GM12878 (cell line): ENCODE measurements at regions not wholly inside any gene's neighbourhood (a gene's known extent, or its start where the extent isn't known, plus 50 kb on each side); places are given as distances from the start of the nearest gene placed in this dataset.

Experiments
- ATAC-seq: fragments of 200-7000 bp; cut with Tn5 transposase; 3 replicates; pipeline ENCODE4 v1.9.1; 2020; ENCODE audit warnings: mild to moderate bottlenecking, moderate library complexity
- BruUV-seq: library from RNA; stranded (reverse); fragments of 400-500 nt; replicated peaks from 2 replicates; lab custom pipeline; 2021; lab: Mats Ljungman, UMichigan
- CTCF ChIA-PET: fragments of 300-600 bp; sonication (Branson Sonifier 250); formaldehyde crosslinking; extraction: SDS; loops from one replicate; lab custom pipeline; 2021; ENCODE audit warnings: inconsistent platforms; lab: Yijun Ruan, JAX
- POLR2A ChIA-PET: fragments of 350-600 bp; formaldehyde crosslinking; extraction: SDS; loops from one replicate; lab custom pipeline; 2021; ENCODE audit warnings: inconsistent platforms; lab: Charles Lee
- RAD21 ChIA-PET: fragments of 300-600 bp; sonication (Branson Sonifier 250); formaldehyde crosslinking; loops from one replicate; lab custom pipeline; 2023; ENCODE audit warnings: antibody characterized with exemption; ENCODE audit not compliant: unreplicated experiment; lab: Charles Lee
- SMC1A ChIA-PET: fragments of 300-600 bp; sonication (Branson Sonifier 250); formaldehyde crosslinking; loops from one replicate; lab custom pipeline; 2023; ENCODE audit not compliant: unreplicated experiment, uncharacterized antibody; lab: Charles Lee
- DNase-seq: peaks from one replicate; pipeline ENCODE4 v3.0.0-alpha.2; 2011; ENCODE audit warnings: low read depth, low spot score
- FAIRE-seq: peaks from 3 replicates; lab custom pipeline; 2011; peaks lifted over from hg19 to GRCh38; lab: Jason Lieb, UNC
- H2AFZ ChIP-seq: 2 replicates; pipeline ENCODE4 v1.6.0; 2011; ENCODE audit warnings: low read depth, low read length, control low read depth; ENCODE audit not compliant: control insufficient read depth
- H3K27ac ChIP-seq: 2 replicates; pipeline ENCODE4 v1.5.1; 2011; ENCODE audit warnings: control low read depth; ENCODE audit not compliant: control insufficient read depth, insufficient read depth
- H3K27me3 ChIP-seq, 2 experiments: replicated peaks in 1 of 2; 2 replicates each; pipeline versions ENCODE4 v1.6.0 to v1.6.1; 2011; ENCODE audit warnings: low read length in 1 of 2; ENCODE audit not compliant: control insufficient read depth in 2 of 2, insufficient read depth in 2 of 2
- H3K36me3 ChIP-seq, 2 experiments: 2 replicates each; pipeline ENCODE4 v1.5.1; 2011; ENCODE audit warnings: low read length in 1 of 2; ENCODE audit not compliant: control insufficient read depth in 2 of 2, insufficient read depth in 2 of 2
- H3K4me1 ChIP-seq: 2 replicates; pipeline ENCODE4 v1.6.1; 2011; ENCODE audit warnings: mild to moderate bottlenecking, low read length, moderate library complexity, mixed read lengths; ENCODE audit not compliant: control insufficient read depth, insufficient read depth
- H3K4me2 ChIP-seq: 2 replicates; pipeline ENCODE4 v1.6.0; 2011; ENCODE audit warnings: control low read depth; ENCODE audit not compliant: control insufficient read depth, insufficient read depth
- H3K4me3 ChIP-seq: fragments of 200-600 bp; sonication (generic); 2 replicates; pipeline ENCODE4 v1.5.1; 2016
- H3K79me2 ChIP-seq: 2 replicates; pipeline ENCODE4 v1.6.0; 2011; ENCODE audit warnings: low read length; ENCODE audit not compliant: control insufficient read depth, insufficient read depth
- H3K9ac ChIP-seq: 2 replicates; pipeline ENCODE4 v1.8.0; 2011; ENCODE audit warnings: low read length, control low read depth, mixed read lengths; ENCODE audit not compliant: control insufficient read depth, insufficient read depth
- H3K9me3 ChIP-seq: replicated peaks from 3 replicates; pipeline ENCODE4 v1.5.1; 2011; ENCODE audit warnings: mild to moderate bottlenecking, low read length; ENCODE audit not compliant: control insufficient read depth, insufficient read depth
- H4K20me1 ChIP-seq: 2 replicates; pipeline ENCODE4 v1.6.0; 2011; ENCODE audit not compliant: control insufficient read depth, insufficient read depth
- BCLAF1 ChIP-seq: fragments of 450-650 bp; IDR thresholded peaks from 2 replicates; pipeline ENCODE4 v1.6.1; 2017; ENCODE audit warnings: antibody characterized with exemption, mild to moderate bottlenecking, moderate library complexity
- EZH2 ChIP-seq: IDR thresholded peaks from 2 replicates; pipeline ENCODE4 v1.6.1; 2012; ENCODE audit warnings: low read depth, mild to moderate bottlenecking, control low read depth, inconsistent platforms, low read length, borderline replicate concordance; ENCODE audit not compliant: control insufficient read depth
- FOXM1 ChIP-seq: IDR thresholded peaks from 2 replicates; pipeline ENCODE4 v1.6.1; 2012; ENCODE audit warnings: low read depth, mild to moderate bottlenecking, inconsistent platforms, low read length, moderate library complexity
- HCFC1 ChIP-seq: fragments of 150-350 bp; IDR thresholded peaks from 2 replicates; pipeline ENCODE4 v1.6.1; 2014; ENCODE audit warnings: low read length
- NR2C2 ChIP-seq: IDR thresholded peaks from 2 replicates; pipeline ENCODE4 v1.6.1; 2011; ENCODE audit warnings: borderline replicate concordance, low read depth; ENCODE audit not compliant: control insufficient read depth, insufficient read length
- PRDM15 ChIP-seq: fragments of 450-650 bp; formaldehyde crosslinking; IDR thresholded peaks from 2 replicates; pipeline ENCODE4 v1.4.0; 2020; ENCODE audit warnings: mild to moderate bottlenecking, moderate library complexity
- SIN3A ChIP-seq: IDR thresholded peaks from 2 replicates; pipeline ENCODE4 v1.6.1; 2012; ENCODE audit warnings: low read depth, low read length, improper control_type of control experiment
- SMAD1 ChIP-seq: fragments of 450-650 bp; IDR thresholded peaks from 2 replicates; pipeline ENCODE4 v1.6.1; 2018; ENCODE audit warnings: mild to moderate bottlenecking, low read depth; ENCODE audit not compliant: partially characterized antibody
- SP1 ChIP-seq: IDR thresholded peaks from one replicate; pipeline ENCODE4 v1.6.1; 2011; ENCODE audit warnings: low read depth, low read length
- USF2 ChIP-seq: IDR thresholded peaks from 2 replicates; pipeline ENCODE4 v1.6.1; 2011; ENCODE audit warnings: low read depth, low read length, improper control_type of control experiment, borderline replicate concordance
- ZNF24 ChIP-seq: fragments of 450-650 bp; IDR thresholded peaks from 2 replicates; pipeline ENCODE4 v1.6.1; 2017; ENCODE audit warnings: antibody characterized with exemption, mild to moderate bottlenecking
- ZNF687 ChIP-seq: fragments of 450-650 bp; IDR thresholded peaks from 2 replicates; pipeline ENCODE4 v1.6.1; 2017; ENCODE audit warnings: mild to moderate bottlenecking, moderate library complexity
- WGBS: methylation state at CpG from one replicate; pipeline ENCODE4 v1.1.6; 2016; ENCODE audit warnings: low lambda C conversion rate; ENCODE audit not compliant: insufficient replicate concordance, insufficient coverage; ENCODE audit errors: missing lambda C conversion rate; 5-methylcytosine and 5-hydroxymethylcytosine counted together
- in situ Hi-C: fragments of 300-500 bp; cut with MboI; formaldehyde crosslinking; loops from 9 replicates; pipeline ENCODE4 v1.14.3; 2018; ENCODE audit warnings: mixed read lengths
- intact Hi-C: fragments of 100-400 bp; cut with micrococcal nuclease; formaldehyde crosslinking; loops from one replicate; pipeline ENCODE4 v1.14.2; 2022; ENCODE audit not compliant: unreplicated experiment

- ChIA-PET RAD21 (no interaction called here), POLR2A (no interaction called here), SMC1A (interaction anchor here (0.7 to 1.0 kb wide), 3 partner anchors 11 to 209 kb away, joined by 3 to 4 read pairs (median 3); no protein-coding TSS in a partner anchor), CTCF (no interaction called here)
- Histone ChIP-seq H3K4me2 (no peak overlapping the region), H3K79me2 (no peaks in the 10 kb centered on the region), H3K4me3 (no peak overlapping the region), H3K9ac (no peak overlapping the region), H3K9me3 (no peaks in the 10 kb centered on the region), H3K27ac (no peak overlapping the region), H3K27me3 (peaks cover 0 to 2% of the 10 kb centered on the region in 2 experiments; a peak in 1 of 4 replicates), H3K36me3 (no peaks in the 10 kb centered on the region), H4K20me1 (no peaks in the 10 kb centered on the region), H3K4me1 (peaks cover 4% of the 10 kb centered on the region; the same call in 1 of the 2 replicates), H2AFZ (no peak overlapping the region)
- ATAC-seq (no peak), DNase-seq (no peak), FAIRE-seq (no peak)
- 0% methylated on average over 1 of the region's 1 CpG for WGBS
- in situ Hi-C loops = no loop called here
- intact Hi-C loops = no loop called here
- no TSS peak for BruUV-seq
- TF ChIP-seq USF2 (no peak), NR2C2 (no peak), HCFC1 (no peak), SP1 (no peak), SIN3A (no peak), ZNF687 (no peak), BCLAF1 (no peak), ZNF24 (no peak), PRDM15 (CRISPR knock-in tag) (no peak), EZH2 (no peak), SMAD1 (no peak), FOXM1 (no peak)
Observed at GRCh38 chr11:95490625-95491024, 259.6 kb upstream of the SESN3 start.
